ENCODE measurements at regions not wholly inside any gene's neighbourhood (a gene's known extent, or its start where the extent isn't known, plus 50 kb on each side); places are given as distances from the start of the nearest gene placed in this dataset.
"Not testable (repeated sequence)": the region's sequence is repeated elsewhere in the genome, so short reads cannot be mapped to it uniquely, and the experiment has no call there.

- DNase-seq: not testable (repeated sequence)
These were observed 639.9 kb upstream of the DPP6 start for GRCh38 chr7:153412114-153412823.

- not testable (repeated sequence) for DNase-seq
These were observed 639.4 kb upstream of the DPP6 start for GRCh38 chr7:153412824-153413198.

GRCh38 chr7:153413199-153413539 lies 639.0 kb upstream of the DPP6 start:
- no peak for DNase-seq

GRCh38 chr7:153413540-153414287 lies 638.5 kb upstream of the DPP6 start:
- DNase-seq: no peak

GRCh38 chr7:153414288-153414629 lies 637.9 kb upstream of the DPP6 start:
- DNase-seq: no peak

- no peak for DNase-seq
These were observed 636.6 kb upstream of the DPP6 start for GRCh38 chr7:153415632-153416031.

GRCh38 chr7:153422291-153423209 lies 629.6 kb upstream of the DPP6 start:
- DNase-seq: no peak

GRCh38 chr7:153423210-153423590 lies 629.0 kb upstream of the DPP6 start:
- no peak for DNase-seq

GRCh38 chr7:153430931-153431330 lies 621.3 kb upstream of the DPP6 start:
- no peak for DNase-seq

- DNase-seq: no peak
These were observed 620.1 kb upstream of the DPP6 start for GRCh38 chr7:153432063-153432462.

GRCh38 chr7:153433223-153433622 lies 619.0 kb upstream of the DPP6 start:
- no peak for DNase-seq

- no peak for DNase-seq
These were observed 611.5 kb upstream of the DPP6 start for GRCh38 chr7:153440715-153441114.

- no peak for DNase-seq
These were observed 609.0 kb upstream of the DPP6 start for GRCh38 chr7:153443032-153443701.

- DNase-seq: no peak
These were observed 607.6 kb upstream of the DPP6 start for GRCh38 chr7:153444641-153445040.

GRCh38 chr7:153445641-153446040 lies 606.6 kb upstream of the DPP6 start:
- no peak for DNase-seq

GRCh38 chr7:153446490-153446889 lies 605.7 kb upstream of the DPP6 start:
- DNase-seq: no peak

- no peak for DNase-seq
These were observed 605.2 kb upstream of the DPP6 start for GRCh38 chr7:153447011-153447410.

- no peak for DNase-seq
These were observed 599.5 kb upstream of the DPP6 start for GRCh38 chr7:153452661-153453060.

GRCh38 chr7:153454306-153454705 lies 597.9 kb upstream of the DPP6 start:
- no peak for DNase-seq

GRCh38 chr7:153457746-153458145 lies 594.5 kb upstream of the DPP6 start:
- no peak for DNase-seq

- no peak for DNase-seq
These were observed 582.1 kb upstream of the DPP6 start for GRCh38 chr7:153470004-153470671.

GRCh38 chr7:153472516-153472915 lies 579.7 kb upstream of the DPP6 start:
- DNase-seq: no peak

- DNase-seq: no peak
These were observed 579.0 kb upstream of the DPP6 start for GRCh38 chr7:153473185-153473584.

All from activated CD4-positive, alpha-beta T cell treated with anti-CD3 and anti-CD28 coated beads, Interleukin-2, amount 50 U/mL, for 16 hours (primary cell).